Gastroesophageal sphincter (tissue), 3 donors: ENCODE measurements at regions not wholly inside any gene's neighbourhood (a gene's known extent, or its start where the extent isn't known, plus 50 kb on each side); places are given as distances from the start of the nearest gene placed in this dataset.

Source experiments
- POLR2A ChIP-seq, 2 donors: fragments of 450-650 bp; IDR thresholded peaks; one replicate each; pipeline ENCODE4 v1.6.1; 2017; ENCODE audit warnings: antibody characterized with exemption in 2 of 2, mild to moderate bottlenecking in 2 of 2, moderate library complexity in 1 of 2
- TF ChIP-seq, protein P1 (sequence below), 4 experiments: fragments of 200-600 bp in 2 of 4; fragments of 450-650 bp in 2 of 4; sonication (generic) in 1 of 4; IDR thresholded peaks; one replicate each; pipeline ENCODE4 v1.5.1; 2017 to 2019; ENCODE audit warnings: antibody characterized with exemption in 4 of 4, mild to moderate bottlenecking in 2 of 4, moderate library complexity in 2 of 4

- TF ChIP-seq, protein P1, sequence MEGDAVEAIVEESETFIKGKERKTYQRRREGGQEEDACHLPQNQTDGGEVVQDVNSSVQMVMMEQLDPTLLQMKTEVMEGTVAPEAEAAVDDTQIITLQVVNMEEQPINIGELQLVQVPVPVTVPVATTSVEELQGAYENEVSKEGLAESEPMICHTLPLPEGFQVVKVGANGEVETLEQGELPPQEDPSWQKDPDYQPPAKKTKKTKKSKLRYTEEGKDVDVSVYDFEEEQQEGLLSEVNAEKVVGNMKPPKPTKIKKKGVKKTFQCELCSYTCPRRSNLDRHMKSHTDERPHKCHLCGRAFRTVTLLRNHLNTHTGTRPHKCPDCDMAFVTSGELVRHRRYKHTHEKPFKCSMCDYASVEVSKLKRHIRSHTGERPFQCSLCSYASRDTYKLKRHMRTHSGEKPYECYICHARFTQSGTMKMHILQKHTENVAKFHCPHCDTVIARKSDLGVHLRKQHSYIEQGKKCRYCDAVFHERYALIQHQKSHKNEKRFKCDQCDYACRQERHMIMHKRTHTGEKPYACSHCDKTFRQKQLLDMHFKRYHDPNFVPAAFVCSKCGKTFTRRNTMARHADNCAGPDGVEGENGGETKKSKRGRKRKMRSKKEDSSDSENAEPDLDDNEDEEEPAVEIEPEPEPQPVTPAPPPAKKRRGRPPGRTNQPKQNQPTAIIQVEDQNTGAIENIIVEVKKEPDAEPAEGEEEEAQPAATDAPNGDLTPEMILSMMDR (IDR thresholded peaks at IDR 0.05) = no peak
- no peak for TF ChIP-seq POLR2A (IDR thresholded peaks at IDR 0.05)
Observed at GRCh38 chr2:83933749-83934148, 525.3 kb downstream of the SUCLG1 start.
